ENCODE measurements at regions not wholly inside any gene's neighbourhood (a gene's known extent, or its start where the extent isn't known, plus 50 kb on each side); places are given as distances from the start of the nearest gene placed in this dataset.

DNA sequence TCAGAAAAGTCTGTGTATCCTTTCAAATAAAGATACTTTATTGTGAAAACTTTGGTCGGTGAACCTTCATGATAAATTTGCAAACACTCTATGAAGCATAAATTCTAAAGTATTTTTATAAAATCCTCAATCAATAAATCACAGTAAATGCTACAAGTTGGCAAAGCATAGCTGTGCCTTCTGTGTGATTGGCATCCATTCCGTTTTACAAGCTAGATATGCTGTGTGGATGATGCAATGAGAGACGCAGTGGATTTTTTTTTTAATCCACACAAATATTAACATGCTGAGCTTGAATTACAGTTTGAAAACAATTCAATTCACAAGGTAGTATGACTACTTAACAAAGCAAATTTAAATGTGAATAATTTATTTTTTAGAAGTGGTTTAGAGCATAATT, 937.2 kb downstream of the ZPLD1 start:
- no peaks in the 10 kb centered on the region for H3K9me3 ChIP-seq (ENCODE audit: low read depth)
- no peak for TF ChIP-seq EZH2phosphoT487 (IDR thresholded peaks at IDR 0.05; ENCODE audit: low read depth, severe bottlenecking, unreplicated experiment)
- no peak for TF ChIP-seq EZH2 (IDR thresholded peaks at IDR 0.05; ENCODE audit: borderline replicate concordance)
- no peak for TF ChIP-seq CTCF (IDR thresholded peaks at IDR 0.05; ENCODE audit: poor library complexity)
- H3K79me2 ChIP-seq: no peaks in the 10 kb centered on the region
- H2AFZ ChIP-seq: no peak overlapping the region
- H3K36me3 ChIP-seq (replicated peaks; ENCODE audit: insufficient read depth, low read depth): no peaks in the 10 kb centered on the region
- H3K4me2 ChIP-seq: no peak overlapping the region
- no peaks in the 10 kb centered on the region for H3K9me2 ChIP-seq (replicated peaks; ENCODE audit: insufficient read depth)
- H3K27ac ChIP-seq: no peak overlapping the region
- H4K20me1 ChIP-seq (ENCODE audit: insufficient read depth, poor library complexity, severe bottlenecking): no peaks in the 10 kb centered on the region
- H3K4me1 ChIP-seq (ENCODE audit: insufficient read depth): no peaks in the 10 kb centered on the region
- no peak for DNase-seq (ENCODE audit: low spot score)
- H3K4me3 ChIP-seq: no peak overlapping the region
- 75% methylated on average over 3 of the region's 3 CpGs for WGBS (ENCODE audit: low lambda C conversion rate, missing lambda C conversion rate)
- H3K27me3 ChIP-seq: no peaks in the 10 kb centered on the region

- Histone ChIP-seq H4K20me1 (ENCODE audit: insufficient read depth, poor library complexity, severe bottlenecking) (no peaks in the 10 kb centered on the region), H3K4me2 (no peak overlapping the region), H3K4me1 (ENCODE audit: insufficient read depth) (no peaks in the 10 kb centered on the region), H3K79me2 (no peaks in the 10 kb centered on the region), H3K4me3 (no peak overlapping the region), H2AFZ (no peak overlapping the region), H3K36me3 (replicated peaks; ENCODE audit: insufficient read depth, low read depth) (no peaks in the 10 kb centered on the region), H3K9me3 (ENCODE audit: low read depth) (no peaks in the 10 kb centered on the region), H3K9me2 (replicated peaks; ENCODE audit: insufficient read depth) (no peaks in the 10 kb centered on the region), H3K27me3 (no peaks in the 10 kb centered on the region), H3K27ac (no peak overlapping the region)
- TF ChIP-seq EZH2phosphoT487 (IDR thresholded peaks at IDR 0.05; ENCODE audit: low read depth, severe bottlenecking, unreplicated experiment): no peak
- TF ChIP-seq CTCF (IDR thresholded peaks at IDR 0.05; ENCODE audit: poor library complexity): no peak
- TF ChIP-seq EZH2 (IDR thresholded peaks at IDR 0.05; ENCODE audit: borderline replicate concordance): no peak
- DNase-seq (ENCODE audit: low spot score): no peak
Observed at GRCh38 chr3:103380391-103380790, 945.6 kb downstream of the ZPLD1 start.

DNA sequence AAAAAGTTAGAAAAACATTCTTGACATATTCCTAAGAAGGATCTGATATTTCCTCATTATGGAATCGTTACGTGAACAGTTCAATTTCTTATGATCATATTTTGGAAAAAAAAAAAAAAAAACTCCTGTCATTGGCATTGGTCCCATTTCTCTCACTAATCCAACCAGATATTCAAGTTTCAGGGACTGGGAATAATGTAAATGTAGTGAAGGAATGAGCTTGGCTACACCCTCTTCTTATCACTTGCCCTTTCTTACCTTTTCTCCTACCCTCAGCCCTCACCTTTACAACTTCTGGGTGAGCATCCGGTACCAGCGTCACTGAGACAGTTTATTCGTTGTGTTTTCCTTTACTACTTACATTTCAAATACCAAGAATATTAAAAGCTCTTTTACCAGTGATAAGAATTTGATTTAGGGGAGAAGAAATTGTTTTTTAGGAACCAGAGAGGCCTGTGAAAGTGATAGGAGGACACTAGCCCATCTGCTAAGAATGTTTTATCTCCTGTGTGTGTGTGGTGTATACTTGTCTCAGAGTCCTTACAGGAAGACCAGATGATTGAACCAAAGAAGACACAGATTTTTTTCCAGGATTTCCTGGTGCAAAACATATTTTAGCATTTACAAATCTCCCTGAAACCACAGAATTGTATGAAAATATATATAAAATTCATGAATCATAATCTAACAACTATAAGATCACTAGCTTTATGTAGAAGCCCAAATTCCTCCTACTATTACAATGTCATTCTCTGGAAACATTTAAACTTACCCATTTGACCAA, 946.7 kb downstream of the ZPLD1 start:
- WGBS (ENCODE audit: low lambda C conversion rate, missing lambda C conversion rate): 88% methylated on average over 5 of the region's 5 CpGs
- no peak for DNase-seq (ENCODE audit: low spot score)
- no peaks in the 10 kb centered on the region for H3K9me3 ChIP-seq (ENCODE audit: low read depth)
- H3K79me2 ChIP-seq: no peaks in the 10 kb centered on the region
- no peak overlapping the region for H2AFZ ChIP-seq
- no peaks in the 10 kb centered on the region for H3K9me2 ChIP-seq (replicated peaks; ENCODE audit: insufficient read depth)
- H3K27ac ChIP-seq: no peak overlapping the region
- no peak overlapping the region for H3K4me3 ChIP-seq
- H3K4me1 ChIP-seq (ENCODE audit: insufficient read depth): no peaks in the 10 kb centered on the region
- H3K4me2 ChIP-seq: no peak overlapping the region
- H4K20me1 ChIP-seq (ENCODE audit: insufficient read depth, poor library complexity, severe bottlenecking): no peaks in the 10 kb centered on the region
- H3K27me3 ChIP-seq: no peaks in the 10 kb centered on the region
- no peaks in the 10 kb centered on the region for H3K36me3 ChIP-seq (replicated peaks; ENCODE audit: insufficient read depth, low read depth)
- TF ChIP-seq CTCF (IDR thresholded peaks at IDR 0.05; ENCODE audit: poor library complexity) (no peak), EZH2 (IDR thresholded peaks at IDR 0.05; ENCODE audit: borderline replicate concordance) (no peak), EZH2phosphoT487 (IDR thresholded peaks at IDR 0.05; ENCODE audit: low read depth, severe bottlenecking, unreplicated experiment) (no peak)
